ENCODE measurements at regions not wholly inside any gene's neighbourhood (a gene's known extent, or its start where the extent isn't known, plus 50 kb on each side); places are given as distances from the start of the nearest gene placed in this dataset.

GRCh38 chr1:244256086-244256676, 195.5 kb downstream of the ADSS2 start:
- no peak for TF ChIP-seq ZFX (IDR thresholded peaks at IDR 0.05)
- TF ChIP-seq, protein P1, sequence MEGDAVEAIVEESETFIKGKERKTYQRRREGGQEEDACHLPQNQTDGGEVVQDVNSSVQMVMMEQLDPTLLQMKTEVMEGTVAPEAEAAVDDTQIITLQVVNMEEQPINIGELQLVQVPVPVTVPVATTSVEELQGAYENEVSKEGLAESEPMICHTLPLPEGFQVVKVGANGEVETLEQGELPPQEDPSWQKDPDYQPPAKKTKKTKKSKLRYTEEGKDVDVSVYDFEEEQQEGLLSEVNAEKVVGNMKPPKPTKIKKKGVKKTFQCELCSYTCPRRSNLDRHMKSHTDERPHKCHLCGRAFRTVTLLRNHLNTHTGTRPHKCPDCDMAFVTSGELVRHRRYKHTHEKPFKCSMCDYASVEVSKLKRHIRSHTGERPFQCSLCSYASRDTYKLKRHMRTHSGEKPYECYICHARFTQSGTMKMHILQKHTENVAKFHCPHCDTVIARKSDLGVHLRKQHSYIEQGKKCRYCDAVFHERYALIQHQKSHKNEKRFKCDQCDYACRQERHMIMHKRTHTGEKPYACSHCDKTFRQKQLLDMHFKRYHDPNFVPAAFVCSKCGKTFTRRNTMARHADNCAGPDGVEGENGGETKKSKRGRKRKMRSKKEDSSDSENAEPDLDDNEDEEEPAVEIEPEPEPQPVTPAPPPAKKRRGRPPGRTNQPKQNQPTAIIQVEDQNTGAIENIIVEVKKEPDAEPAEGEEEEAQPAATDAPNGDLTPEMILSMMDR (conservative IDR thresholded peaks at IDR 0.05), result no peak
- no peak overlapping the region for H3K27ac ChIP-seq

GRCh38 chr1:244264163-244264562, 187.5 kb downstream of the ADSS2 start:
- TF ChIP-seq, protein P1 (conservative IDR thresholded peaks at IDR 0.05), result no peak
- no peak for TF ChIP-seq ZFX (IDR thresholded peaks at IDR 0.05)
- H3K27ac ChIP-seq, result no peak overlapping the region

DNA sequence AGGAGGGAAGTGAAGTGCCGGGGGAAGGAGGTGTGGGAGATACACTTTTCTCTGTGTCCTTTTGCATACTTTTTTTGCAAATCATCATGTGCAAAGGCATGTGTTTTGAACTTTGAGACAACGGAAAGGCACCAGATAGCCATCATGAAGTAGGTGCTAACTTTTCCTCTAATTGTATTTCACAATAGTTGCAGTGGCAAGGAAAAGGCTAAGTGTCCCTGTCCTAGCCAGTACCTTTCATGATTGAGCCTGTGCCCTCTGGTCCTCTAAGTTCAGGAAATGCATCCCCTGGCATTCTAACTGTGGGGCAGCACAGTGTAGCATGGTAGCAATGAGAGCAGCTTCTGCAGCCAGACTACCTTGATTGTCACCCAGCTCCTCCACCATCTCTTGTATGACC, 186.2 kb downstream of the ADSS2 start:
- no peak for TF ChIP-seq ZFX (IDR thresholded peaks at IDR 0.05)
- TF ChIP-seq, protein P1 (conservative IDR thresholded peaks at IDR 0.05), result no peak
- no peak overlapping the region for H3K27ac ChIP-seq

DNA sequence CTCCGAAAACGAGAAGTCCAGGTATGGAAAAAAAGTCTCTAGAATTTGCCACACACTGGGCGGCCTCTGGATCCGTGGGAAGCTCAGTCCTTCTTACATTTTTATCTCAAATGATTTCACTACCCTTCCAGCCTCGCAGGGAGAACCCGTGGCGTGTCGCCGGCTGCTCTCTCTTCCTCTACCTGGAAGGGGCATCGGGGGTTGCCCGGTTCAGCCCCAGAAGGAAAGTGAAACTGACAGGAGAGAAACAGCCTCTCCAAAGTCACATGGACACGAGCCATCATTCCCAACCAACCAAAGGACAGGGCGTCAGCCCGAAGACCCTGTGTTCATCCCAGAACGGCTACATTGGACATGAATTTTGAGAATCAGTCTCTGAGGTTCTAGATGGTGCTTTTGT, 182.5 kb downstream of the ADSS2 start:
- no peak for TF ChIP-seq ZFX (IDR thresholded peaks at IDR 0.05)
- TF ChIP-seq, protein P1 (conservative IDR thresholded peaks at IDR 0.05), result no peak
- no peak overlapping the region for H3K27ac ChIP-seq

- H3K27ac ChIP-seq, result no peak overlapping the region
- no peak for TF ChIP-seq ZFX (IDR thresholded peaks at IDR 0.05)
- TF ChIP-seq, protein P1 (conservative IDR thresholded peaks at IDR 0.05), result no peak
Observed at GRCh38 chr1:244271004-244271403, 180.7 kb downstream of the ADSS2 start.

GRCh38 chr1:244271691-244272308, 179.9 kb downstream of the ADSS2 start:
- H3K27ac ChIP-seq, result peak overlapping the region; percentile 48
- TF ChIP-seq, protein P1 (conservative IDR thresholded peaks at IDR 0.05), result no peak
- TF ChIP-seq ZFX (IDR thresholded peaks at IDR 0.05), result no peak

DNA sequence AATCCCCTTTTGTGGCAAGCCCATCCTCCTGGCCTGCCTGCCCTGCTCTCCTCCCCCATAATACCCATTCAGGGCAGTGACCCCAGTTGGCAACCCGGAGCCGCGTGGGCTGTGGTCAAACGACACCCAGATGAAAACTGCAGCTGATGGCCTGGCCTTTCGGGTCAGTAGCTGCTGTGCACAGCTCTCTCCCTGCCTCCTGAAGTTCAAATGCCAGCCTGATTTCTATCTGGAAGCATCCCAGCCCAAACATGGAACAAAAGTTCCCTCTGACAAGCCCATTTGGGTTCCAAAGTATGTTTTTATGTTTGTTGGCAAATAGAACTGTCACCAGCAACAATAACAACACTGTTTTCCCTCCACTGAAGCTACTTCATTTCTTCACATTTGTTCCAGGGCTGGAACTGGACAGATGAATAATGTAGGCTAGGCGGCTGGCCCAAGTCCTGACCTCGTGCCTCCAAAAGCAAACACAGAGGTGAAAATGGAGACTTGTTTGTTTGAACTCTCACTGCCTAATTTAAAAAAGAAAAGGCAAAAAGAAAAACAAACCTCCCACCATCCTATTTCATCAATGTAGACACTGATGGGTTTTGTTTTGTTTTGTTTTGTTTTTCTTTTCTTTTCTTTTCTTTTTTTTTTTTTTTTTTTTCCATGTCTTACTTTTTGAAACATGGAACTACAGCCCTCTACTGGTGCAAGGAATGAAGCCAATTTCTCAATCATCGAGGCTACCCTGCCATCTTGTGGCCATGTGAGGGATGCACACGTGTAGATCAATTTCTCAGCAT, 179.0 kb downstream of the ADSS2 start:
- TF ChIP-seq ZFX (IDR thresholded peaks at IDR 0.05), result no peak
- TF ChIP-seq, protein P1 (conservative IDR thresholded peaks at IDR 0.05), result peak; percentile 97
- H3K27ac ChIP-seq, result peak overlapping the region; percentile 48

Measured in C4-2B (cell line).